CMK (cell line): ENCODE measurements at regions not wholly inside any gene's neighbourhood (a gene's known extent, or its start where the extent isn't known, plus 50 kb on each side); places are given as distances from the start of the nearest gene placed in this dataset.

Experiments
- DNase-seq: peaks from one replicate; pipeline ENCODE4 v3.0.0-alpha.2; 2010; ENCODE audit warnings: low read depth

DNA sequence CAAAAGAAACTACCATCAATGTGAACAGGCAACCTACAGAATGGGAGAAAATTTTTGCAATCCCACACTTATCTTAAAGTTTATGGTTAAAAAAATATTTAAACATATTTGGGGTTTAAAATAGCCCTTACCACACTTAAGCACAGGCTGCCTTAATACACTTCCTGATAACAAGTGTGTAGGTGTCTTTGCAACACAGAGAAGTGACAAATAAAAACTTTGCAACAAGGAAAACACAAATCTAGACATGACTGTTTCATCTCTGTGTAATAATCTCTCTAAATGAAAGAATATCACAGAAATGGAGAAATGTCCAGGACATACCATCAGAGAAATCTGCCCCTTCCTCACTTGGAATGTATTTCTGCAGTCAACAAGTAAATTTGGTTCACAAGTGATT is 464.1 kb upstream of the ARHGEF26 start:
- DNase-seq, result no peak

- DNase-seq, result no peak
These were observed 463.7 kb upstream of the ARHGEF26 start for GRCh38 chr3:153657461-153657860.

GRCh38 chr3:153658136-153658535 is 463.1 kb upstream of the ARHGEF26 start:
- no peak for DNase-seq

- DNase-seq, result no peak
These were observed 454.0 kb upstream of the ARHGEF26 start for GRCh38 chr3:153666991-153667740.

DNA sequence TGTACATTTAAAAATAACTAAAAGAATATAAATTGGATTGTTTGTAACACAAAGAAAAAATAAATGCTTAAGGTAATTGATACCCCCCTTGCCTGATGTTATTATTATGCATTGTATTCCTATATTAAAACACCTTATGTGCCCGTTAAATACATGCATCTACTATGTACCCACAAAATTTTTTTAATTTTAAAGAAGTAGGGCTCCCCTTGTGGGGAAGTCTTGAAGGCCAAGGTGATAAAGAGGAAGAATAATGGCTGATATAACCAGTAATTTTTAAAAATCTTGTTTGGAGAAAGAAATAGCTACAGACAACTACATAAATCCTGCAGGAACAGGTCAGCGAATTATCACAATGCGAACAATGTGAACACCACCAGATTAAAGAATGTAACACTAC is 451.7 kb upstream of the ARHGEF26 start:
- no peak for DNase-seq

GRCh38 chr3:153670577-153670976 is 450.6 kb upstream of the ARHGEF26 start:
- DNase-seq, result no peak

GRCh38 chr3:153673853-153674252 is 447.3 kb upstream of the ARHGEF26 start:
- DNase-seq, result no peak

GRCh38 chr3:153679714-153680113 is 441.5 kb upstream of the ARHGEF26 start:
- DNase-seq, result no peak

GRCh38 chr3:153680526-153680925 is 440.7 kb upstream of the ARHGEF26 start:
- DNase-seq, result no peak

GRCh38 chr3:153681057-153681456 is 440.1 kb upstream of the ARHGEF26 start:
- DNase-seq, result no peak

DNA sequence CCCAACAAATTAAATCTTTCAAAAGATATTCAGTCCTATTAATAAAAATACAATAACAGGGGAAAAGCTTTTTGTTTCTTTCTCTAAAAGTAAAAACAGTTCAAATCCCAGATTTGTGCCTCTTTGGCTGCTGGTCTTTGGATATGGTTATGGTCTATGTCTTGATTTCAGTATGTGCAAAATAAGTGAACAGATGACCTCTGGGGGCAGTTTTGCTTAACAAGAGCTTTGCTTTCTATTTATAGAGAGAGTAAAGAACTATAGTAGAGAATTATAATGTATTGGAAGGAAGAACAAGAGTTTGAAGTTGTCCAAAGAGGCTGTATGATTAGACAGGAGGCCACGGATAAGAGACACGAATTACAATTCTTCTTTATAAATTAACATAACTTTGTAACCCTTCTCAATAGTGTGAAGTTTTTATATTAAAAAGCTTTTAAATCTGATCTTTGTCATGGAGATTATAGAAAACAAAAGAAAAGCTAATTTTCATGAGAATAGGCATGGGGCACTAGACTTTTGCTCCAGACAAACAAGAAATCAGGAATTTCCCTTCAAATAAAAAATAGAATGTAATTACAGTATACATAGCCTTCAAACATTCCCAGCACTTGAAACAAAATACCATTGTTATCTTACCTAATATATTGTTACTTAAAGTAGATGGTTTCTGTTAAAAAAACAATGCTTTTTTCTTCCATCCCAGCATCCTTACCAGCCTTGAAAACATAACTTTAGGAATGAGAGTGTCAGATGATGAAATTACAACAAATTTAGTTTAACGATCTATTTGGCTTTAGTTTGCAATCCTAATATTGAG is 432.7 kb upstream of the ARHGEF26 start:
- DNase-seq, result no peak

DNA sequence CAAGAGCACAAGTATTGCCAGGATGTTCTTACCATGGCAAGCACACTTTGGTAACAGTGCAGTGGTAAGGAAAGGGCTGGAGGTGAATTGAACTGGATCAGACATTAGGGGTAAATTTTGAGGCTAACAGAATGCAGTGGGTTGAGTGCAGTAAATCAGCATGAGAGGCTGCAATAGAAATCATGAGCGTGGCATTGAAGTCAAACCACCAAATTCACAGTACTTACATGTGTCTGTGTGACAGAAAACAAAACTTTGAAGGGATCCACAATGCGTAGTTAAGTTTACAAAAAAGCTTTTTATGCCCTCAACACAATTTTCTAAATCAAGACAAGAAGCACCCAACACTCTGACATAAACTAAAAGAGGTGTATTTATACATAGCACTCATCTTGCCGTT is 428.0 kb upstream of the ARHGEF26 start:
- DNase-seq, result no peak

GRCh38 chr3:153702106-153702505 is 419.1 kb upstream of the ARHGEF26 start:
- no peak for DNase-seq

DNA sequence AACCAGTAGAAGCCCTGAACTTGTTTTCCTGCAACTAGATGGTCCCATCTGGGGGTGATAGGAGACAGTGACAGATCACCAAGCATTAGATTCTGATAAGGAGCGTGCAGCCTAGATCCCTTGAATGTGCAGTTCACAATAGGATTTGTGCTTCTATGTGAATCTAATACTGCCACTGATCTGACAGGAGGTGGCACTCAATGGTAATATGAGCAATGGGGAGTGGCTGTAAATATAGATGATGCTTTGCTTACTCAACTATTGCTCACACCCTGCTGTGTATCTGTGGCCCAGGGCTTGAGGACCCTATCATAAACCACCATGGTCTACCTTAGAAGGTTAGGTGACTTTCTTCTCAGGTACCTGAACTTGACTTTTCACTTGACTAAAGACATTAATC is 417.1 kb upstream of the ARHGEF26 start:
- no peak for DNase-seq

- no peak for DNase-seq
These were observed 414.5 kb upstream of the ARHGEF26 start for GRCh38 chr3:153706706-153707105.

DNA sequence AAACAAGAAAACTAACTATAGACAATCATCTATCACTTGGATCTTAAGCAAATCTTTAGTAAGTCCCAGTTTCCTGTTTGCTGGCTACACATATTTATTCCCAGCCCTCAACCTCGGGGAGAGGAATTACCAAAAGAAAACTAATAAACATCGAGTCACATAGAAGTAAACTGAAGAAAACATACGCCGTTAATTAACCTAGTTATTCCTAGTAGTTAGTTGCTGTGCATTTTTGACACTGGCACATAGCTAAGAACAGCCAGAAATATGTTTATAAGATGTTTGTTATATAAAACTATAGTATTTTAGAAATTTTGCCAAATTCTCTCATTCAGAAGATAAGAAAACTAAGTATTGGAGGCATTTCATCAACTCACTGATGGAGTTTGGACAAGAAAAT is 407.2 kb upstream of the ARHGEF26 start:
- DNase-seq, result no peak

DNA sequence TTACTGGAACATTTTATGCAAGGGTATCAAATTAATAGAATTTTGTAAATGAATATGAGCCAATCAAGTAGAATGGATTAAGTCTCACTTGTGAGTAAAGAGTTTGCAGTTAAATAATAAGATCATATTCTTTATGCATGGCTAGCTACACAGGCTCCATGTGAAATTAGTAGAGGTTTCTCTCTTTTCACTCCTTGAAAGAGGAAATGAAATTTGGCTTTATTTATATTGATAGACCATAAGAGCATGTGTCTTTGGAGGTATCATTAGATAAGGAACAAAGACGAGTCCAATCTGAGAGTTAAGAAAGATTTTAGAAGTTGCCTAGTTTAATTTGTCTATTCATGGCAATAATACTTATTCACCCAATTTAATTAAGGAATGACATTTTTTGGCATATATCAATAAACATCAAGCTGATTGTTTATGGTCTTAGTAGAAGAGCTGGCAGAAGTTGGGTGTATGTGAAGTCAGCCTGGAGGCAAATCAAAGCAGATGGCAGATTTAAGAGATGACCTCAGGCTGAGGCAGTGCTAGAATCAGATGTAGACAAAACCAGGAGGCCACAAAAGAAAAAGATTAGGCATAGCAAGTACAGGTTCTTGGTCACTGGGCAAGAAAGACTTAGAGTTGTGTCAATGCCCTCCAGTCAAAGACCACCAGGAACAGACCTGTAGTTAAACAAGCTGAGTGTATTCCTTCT is 406.5 kb upstream of the ARHGEF26 start:
- no peak for DNase-seq

- no peak for DNase-seq
These were observed 399.0 kb upstream of the ARHGEF26 start for GRCh38 chr3:153722157-153722556.

DNA sequence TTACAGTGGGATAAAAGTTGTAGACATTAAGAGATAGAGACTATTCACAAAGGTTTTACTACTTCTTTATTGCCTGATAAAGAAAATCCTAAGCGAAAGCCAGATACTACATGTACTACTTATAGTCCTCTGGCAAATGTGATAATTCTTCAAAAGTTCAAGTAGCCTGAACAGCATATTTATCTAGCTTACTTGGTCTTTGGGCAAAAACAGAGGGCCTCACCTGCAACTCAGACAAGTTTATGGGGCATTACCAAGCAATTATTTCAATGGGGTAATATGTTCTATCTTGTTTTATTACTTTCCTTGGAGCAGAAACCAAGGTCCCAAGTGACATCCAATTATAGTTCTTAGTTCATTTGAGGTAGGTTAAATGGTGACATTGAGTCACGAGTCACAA is 390.1 kb upstream of the ARHGEF26 start:
- no peak for DNase-seq

- no peak for DNase-seq
These were observed 386.2 kb upstream of the ARHGEF26 start for GRCh38 chr3:153734777-153735551.

DNA sequence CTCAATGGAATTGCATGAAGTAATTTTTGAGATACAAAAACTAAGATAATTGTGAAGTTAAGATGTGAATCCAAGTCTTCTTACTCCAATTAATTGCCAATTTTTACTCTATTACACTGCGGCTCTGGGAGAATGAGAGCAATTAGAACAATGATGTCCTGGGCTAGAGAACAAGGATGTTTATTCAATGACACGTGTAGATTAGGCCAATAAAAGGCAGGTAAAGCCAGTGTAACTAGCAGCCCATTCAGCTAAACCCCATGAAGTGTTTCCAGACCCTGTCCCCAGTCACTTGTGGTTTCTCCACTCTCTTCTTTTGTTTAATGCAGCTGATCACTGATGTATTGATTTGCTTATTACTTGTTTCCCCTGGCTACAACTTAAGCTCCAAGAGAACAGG is 381.1 kb upstream of the ARHGEF26 start:
- DNase-seq, result no peak

DNA sequence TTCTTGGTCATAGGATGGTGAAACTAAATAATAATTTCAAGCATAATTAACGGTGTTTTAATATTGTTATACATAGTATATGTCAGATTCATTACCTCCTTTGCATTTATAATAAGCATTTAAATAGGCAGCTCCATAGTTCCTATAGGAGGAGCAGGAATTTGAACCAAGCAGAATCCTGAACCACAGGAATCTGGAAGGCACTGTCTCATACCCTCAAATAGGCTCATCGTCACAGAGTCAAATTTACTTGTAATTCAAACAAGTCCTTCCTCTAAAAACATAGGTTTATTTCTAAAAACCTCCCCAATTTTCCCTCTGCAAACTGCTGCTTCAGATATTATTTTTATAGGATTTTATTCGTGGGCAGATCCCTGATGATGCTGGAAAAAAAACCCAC is 376.3 kb upstream of the ARHGEF26 start:
- no peak for DNase-seq
